ENCODE measurements at regions not wholly inside any gene's neighbourhood (a gene's known extent, or its start where the extent isn't known, plus 50 kb on each side); places are given as distances from the start of the nearest gene placed in this dataset.

DNA sequence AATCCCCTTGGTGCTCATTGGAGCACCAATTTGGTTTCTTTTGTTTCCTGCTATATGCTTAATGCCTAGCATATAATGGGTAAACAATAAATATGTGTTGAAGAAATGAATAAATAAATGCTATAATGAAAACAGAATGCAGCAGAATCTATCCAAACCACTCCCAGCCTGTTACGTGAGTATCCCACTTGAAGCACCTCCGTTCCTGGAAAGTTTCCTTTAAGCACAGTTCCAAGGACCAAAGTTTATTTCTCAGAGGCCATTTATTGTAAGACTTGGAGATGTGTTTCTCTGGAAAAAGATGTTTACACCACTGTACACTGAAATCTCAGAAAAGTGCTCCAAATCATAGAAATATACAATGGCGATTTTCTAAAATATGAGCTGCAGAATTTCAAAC, 187.0 kb downstream of the SOX9 start:
- no peak for DNase-seq (ENCODE audit: low read depth in 2 of 2)
- no peak overlapping the region for H3K9ac ChIP-seq (ENCODE audit: insufficient read depth, low read length)
- no peak overlapping the region for H3K27ac ChIP-seq (ENCODE audit: insufficient read depth, low read length)

GRCh38 chr17:72308744-72309385, 188.0 kb downstream of the SOX9 start:
- H3K9me3 ChIP-seq (ENCODE audit: control insufficient read depth, insufficient read depth, low read depth, low read length) = no peaks in the 10 kb centered on the region
- H3K27ac ChIP-seq (ENCODE audit: insufficient read depth, low read length) = no peak overlapping the region
- no peaks in the 10 kb centered on the region for H3K79me2 ChIP-seq (ENCODE audit: control insufficient read depth, insufficient read depth, low read length)
- no peak overlapping the region for H3K9ac ChIP-seq (ENCODE audit: insufficient read depth, low read length)
- H3K4me1 ChIP-seq (ENCODE audit: control insufficient read depth, extremely low read depth, insufficient read depth, low read length) = no peaks in the 10 kb centered on the region
- H3K36me3 ChIP-seq (ENCODE audit: control insufficient read depth, insufficient read depth, low read length) = no peaks in the 10 kb centered on the region
- no peak overlapping the region for H2AFZ ChIP-seq (ENCODE audit: low read length)
- peaks cover 5% of the 10 kb centered on the region for H3K27me3 ChIP-seq (ENCODE audit: control insufficient read depth, insufficient read depth, low read length)
- H4K20me1 ChIP-seq (ENCODE audit: control insufficient read depth, extremely low read depth, insufficient read depth, low read length) = no peaks in the 10 kb centered on the region
- DNase-seq (ENCODE audit: low read depth in 2 of 2) = peak in 1 of 2 donors; percentile 9
- H3K4me2 ChIP-seq (ENCODE audit: extremely low read depth, insufficient read depth, low read length) = no peak overlapping the region
- no peak for TF ChIP-seq CTCF (conservative IDR thresholded peaks at IDR 0.05 in 1 of 2, IDR thresholded peaks at IDR 0.05 in 1 of 2; ENCODE audit: low read depth in 1 of 2, low read length in 2 of 2)
- H3K4me3 ChIP-seq (replicated peaks in 1 of 4; ENCODE audit: control extremely low read depth in 1 of 4, insufficient read depth in 1 of 4, low read depth in 3 of 4, low read length in 4 of 4) = no peak overlapping the region

More for the DNA sequence above, 187.0 kb downstream of the SOX9 start:
- H4K20me1 ChIP-seq (ENCODE audit: control insufficient read depth, extremely low read depth, insufficient read depth, low read length) = no peaks in the 10 kb centered on the region
- no peaks in the 10 kb centered on the region for H3K9me3 ChIP-seq (ENCODE audit: control insufficient read depth, insufficient read depth, low read depth, low read length)
- H3K4me3 ChIP-seq (replicated peaks in 1 of 4; ENCODE audit: control extremely low read depth in 1 of 4, insufficient read depth in 1 of 4, low read depth in 3 of 4, low read length in 4 of 4) = no peak overlapping the region
- TF ChIP-seq EZH2 (IDR thresholded peaks at IDR 0.05; ENCODE audit: low read length, missing control alignments) (no peak), CTCF (conservative IDR thresholded peaks at IDR 0.05 in 1 of 2, IDR thresholded peaks at IDR 0.05 in 1 of 2; ENCODE audit: low read depth in 1 of 2, low read length in 2 of 2) (no peak)
- no peaks in the 10 kb centered on the region for H3K36me3 ChIP-seq (ENCODE audit: control insufficient read depth, insufficient read depth, low read length)
- no peaks in the 10 kb centered on the region for H3K4me1 ChIP-seq (ENCODE audit: control insufficient read depth, extremely low read depth, insufficient read depth, low read length)
- H2AFZ ChIP-seq (ENCODE audit: low read length) = no peak overlapping the region
- H3K79me2 ChIP-seq (ENCODE audit: control insufficient read depth, insufficient read depth, low read length) = no peaks in the 10 kb centered on the region
- no peaks in the 10 kb centered on the region for H3K27me3 ChIP-seq (ENCODE audit: control insufficient read depth, insufficient read depth, low read length)
- no peak overlapping the region for H3K4me2 ChIP-seq (ENCODE audit: extremely low read depth, insufficient read depth, low read length)

GRCh38 chr17:72311004-72311403, 190.2 kb downstream of the SOX9 start:
- no peak for DNase-seq (ENCODE audit: low read depth in 2 of 2)
- no peak overlapping the region for H3K4me3 ChIP-seq (replicated peaks in 1 of 4; ENCODE audit: control extremely low read depth in 1 of 4, insufficient read depth in 1 of 4, low read depth in 3 of 4, low read length in 4 of 4)
- H3K27me3 ChIP-seq (ENCODE audit: control insufficient read depth, insufficient read depth, low read length) = peaks cover 5% of the 10 kb centered on the region
- H3K4me1 ChIP-seq (ENCODE audit: control insufficient read depth, extremely low read depth, insufficient read depth, low read length) = no peaks in the 10 kb centered on the region
- no peak overlapping the region for H3K27ac ChIP-seq (ENCODE audit: insufficient read depth, low read length)
- H2AFZ ChIP-seq (ENCODE audit: low read length) = no peak overlapping the region
- H3K79me2 ChIP-seq (ENCODE audit: control insufficient read depth, insufficient read depth, low read length) = no peaks in the 10 kb centered on the region
- no peak for TF ChIP-seq EZH2 (IDR thresholded peaks at IDR 0.05; ENCODE audit: low read length, missing control alignments)
- TF ChIP-seq CTCF (conservative IDR thresholded peaks at IDR 0.05 in 1 of 2, IDR thresholded peaks at IDR 0.05 in 1 of 2; ENCODE audit: low read depth in 1 of 2, low read length in 2 of 2) = no peak
- H3K4me2 ChIP-seq (ENCODE audit: extremely low read depth, insufficient read depth, low read length) = no peak overlapping the region
- H3K9ac ChIP-seq (ENCODE audit: insufficient read depth, low read length) = no peak overlapping the region
- H4K20me1 ChIP-seq (ENCODE audit: control insufficient read depth, extremely low read depth, insufficient read depth, low read length) = no peaks in the 10 kb centered on the region
- no peaks in the 10 kb centered on the region for H3K36me3 ChIP-seq (ENCODE audit: control insufficient read depth, insufficient read depth, low read length)
- H3K9me3 ChIP-seq (ENCODE audit: control insufficient read depth, insufficient read depth, low read depth, low read length) = no peaks in the 10 kb centered on the region

Data from fibroblast of lung (primary cell).